CD14-positive monocyte (primary cell): ENCODE measurements at regions not wholly inside any gene's neighbourhood (a gene's known extent, or its start where the extent isn't known, plus 50 kb on each side); places are given as distances from the start of the nearest gene placed in this dataset.

Source experiments
- DNase-seq, 3 donors: peaks; one replicate each; pipeline ENCODE4 v3.0.0-alpha.2; 2011 to 2022
- H2AFZ ChIP-seq: 2 replicates; pipeline ENCODE4 v1.6.0; 2012; ENCODE audit warnings: mild to moderate bottlenecking, low read depth, low read length, inconsistent platforms; ENCODE audit not compliant: insufficient read depth, poor library complexity, severe bottlenecking
- H3K27ac ChIP-seq, 2 donors: 1 replicate in 1 of 2; 2 replicates in 1 of 2; pipeline ENCODE4 v1.5.1; 2012 to 2013; ENCODE audit warnings: low read length in 2 of 2, control low read depth in 1 of 2, inconsistent platforms in 1 of 2, low read depth in 1 of 2, mild to moderate bottlenecking in 1 of 2
- H3K27me3 ChIP-seq, 2 donors: one replicate each; pipeline versions ENCODE4 v1.6.0 to v1.6.1; 2011 to 2013; ENCODE audit warnings: low read length in 2 of 2; ENCODE audit not compliant: control insufficient read depth in 2 of 2, insufficient read depth in 2 of 2
- H3K36me3 ChIP-seq, 2 donors: replicated peaks in 1 of 2; 1 replicate in 1 of 2; 2 replicates in 1 of 2; pipeline versions ENCODE4 v1.5.1 to v1.6.1; 2012 to 2013; ENCODE audit warnings: low read length in 2 of 2, control low read depth in 1 of 2, inconsistent platforms in 1 of 2, mild to moderate bottlenecking in 1 of 2; ENCODE audit not compliant: insufficient read depth in 2 of 2, control insufficient read depth in 1 of 2
- H3K4me1 ChIP-seq, 2 donors: 1 replicate in 1 of 2; 2 replicates in 1 of 2; pipeline versions ENCODE4 v1.5.1 to v1.6.1; 2012 to 2013; ENCODE audit warnings: low read length in 2 of 2, control low read depth in 1 of 2, inconsistent platforms in 1 of 2, mild to moderate bottlenecking in 1 of 2, moderate library complexity in 1 of 2; ENCODE audit not compliant: insufficient read depth in 2 of 2, control insufficient read depth in 1 of 2
- H3K4me2 ChIP-seq: replicated peaks from 2 replicates; pipeline ENCODE3; 2012; ENCODE audit warnings: low read length, moderate library complexity, mild to moderate bottlenecking; ENCODE audit not compliant: poor library complexity, severe bottlenecking; ENCODE audit errors: extremely low read depth
- H3K4me3 ChIP-seq, 3 experiments: fragments of 200-600 bp in 1 of 3; sonication (generic) in 1 of 3; replicated peaks in 1 of 3; 1 replicate in 2 of 3; 2 replicates in 1 of 3; pipeline ENCODE4 v1.5.1; 2011 to 2013; ENCODE audit warnings: low read length in 3 of 3, mild to moderate bottlenecking in 3 of 3, control low read depth in 2 of 3, low read depth in 2 of 3, inconsistent platforms in 1 of 3, moderate library complexity in 1 of 3
- H3K79me2 ChIP-seq: 2 replicates; pipeline ENCODE4 v1.6.0; 2012; ENCODE audit warnings: mild to moderate bottlenecking, control low read depth, inconsistent platforms, low read length, moderate library complexity; ENCODE audit not compliant: insufficient read depth
- H3K9ac ChIP-seq: 2 replicates; pipeline ENCODE4 v1.6.0; 2017; ENCODE audit warnings: low read length, mild to moderate bottlenecking; ENCODE audit not compliant: insufficient read depth, poor library complexity, severe bottlenecking
- H3K9me3 ChIP-seq, 2 donors: replicated peaks in 1 of 2; 1 replicate in 1 of 2; 2 replicates in 1 of 2; pipeline versions ENCODE4 v1.5.1 to v1.6.1; 2012 to 2013; ENCODE audit warnings: low read length in 2 of 2, control low read depth in 1 of 2; ENCODE audit not compliant: control insufficient read depth in 1 of 2, insufficient read depth in 1 of 2
- H4K20me1 ChIP-seq: 2 replicates; pipeline ENCODE4 v1.6.0; 2012; ENCODE audit warnings: mild to moderate bottlenecking, low read length, control low read depth, moderate library complexity; ENCODE audit not compliant: insufficient read depth
- H3K27ac Mint-ChIP-seq, 7 donors: one replicate each; pipeline ENCODE4 v1.8.0; 2020; ENCODE audit warnings: mild to moderate bottlenecking in 7 of 7, mixed read lengths in 7 of 7, moderate library complexity in 6 of 7, inconsistent platforms in 2 of 7
- H3K27me3 Mint-ChIP-seq, 3 donors: one replicate each; pipeline ENCODE4 v1.8.0; 2021 to 2022; ENCODE audit warnings: low read depth in 3 of 3, mild to moderate bottlenecking in 3 of 3, mixed read lengths in 3 of 3, moderate library complexity in 3 of 3, inconsistent platforms in 1 of 3
- H3K36me3 Mint-ChIP-seq, 2 donors: one replicate each; pipeline ENCODE4 v1.8.0; 2020; ENCODE audit warnings: mixed read lengths in 2 of 2, inconsistent platforms in 1 of 2, mild to moderate bottlenecking in 1 of 2
- H3K4me1 Mint-ChIP-seq: one replicate; pipeline ENCODE4 v1.8.0; 2020; ENCODE audit warnings: mild to moderate bottlenecking, mixed read lengths
- H3K4me3 Mint-ChIP-seq, 2 donors: one replicate each; pipeline ENCODE4 v1.8.0; 2020; ENCODE audit warnings: mild to moderate bottlenecking in 2 of 2, mixed read lengths in 2 of 2, moderate library complexity in 1 of 2
- H3K9me3 Mint-ChIP-seq, 7 donors: one replicate each; pipeline ENCODE4 v1.8.0; 2020 to 2022; ENCODE audit warnings: mixed read lengths in 7 of 7, mild to moderate bottlenecking in 6 of 7, moderate library complexity in 6 of 7, inconsistent platforms in 2 of 7
- CTCF ChIP-seq: fragments of 200-600 bp; IDR thresholded peaks from one replicate; pipeline ENCODE4 v1.8.0; 2022; ENCODE audit warnings: antibody characterized with exemption, mild to moderate bottlenecking
- whole genome bisulfite sequencing: methylation state at CpG from one replicate; pipeline ENCODE4 v1.1.5; 2013; ENCODE audit warnings: missing lambda C conversion rate; ENCODE audit not compliant: insufficient coverage; 5-methylcytosine and 5-hydroxymethylcytosine counted together
- intact Hi-C, 2 donors: fragments of 100-400 bp; cut with micrococcal nuclease; formaldehyde crosslinking; loops; one replicate each; pipeline versions ENCODE4 v1.15.0 to v1.15.1; 2023

GRCh38 chr13:108494991-108495645 lies 134.3 kb upstream of the MYO16 start:
- peaks cover 0 to 13% of the 10 kb centered on the region in 2 donors for H3K9me3 ChIP-seq
- peak overlapping the region; percentile 59 for H2AFZ ChIP-seq
- peaks cover 52% of the 10 kb centered on the region in 2 donors for H3K27me3 ChIP-seq
- H3K4me1 Mint-ChIP-seq = peaks cover 18% of the 10 kb centered on the region
- no peaks in the 10 kb centered on the region for H4K20me1 ChIP-seq
- no peak for TF ChIP-seq CTCF
- H3K36me3 Mint-ChIP-seq = peaks cover 0 to 5% of the 10 kb centered on the region in 2 donors
- H3K27ac Mint-ChIP-seq = no peak overlapping the region
- WGBS = 4% methylated on average over 39 of the region's 40 CpGs
- peaks cover 0 to 15% (median 2%) of the 10 kb centered on the region in 7 donors for H3K9me3 Mint-ChIP-seq
- no peak overlapping the region for H3K27ac ChIP-seq
- no peaks in the 10 kb centered on the region for H3K79me2 ChIP-seq
- peak overlapping the region; percentile 65 for H3K4me2 ChIP-seq
- no peaks in the 10 kb centered on the region for H3K36me3 ChIP-seq
- peaks cover 47 to 59% (median 50%) of the 10 kb centered on the region in 3 donors for H3K27me3 Mint-ChIP-seq
- intact Hi-C loops = no loop called here
- H3K4me3 Mint-ChIP-seq = peak overlapping the region; percentile 74 to 90
- peaks cover 13 to 15% of the 10 kb centered on the region in 2 donors for H3K4me1 ChIP-seq
- no peak overlapping the region for H3K9ac ChIP-seq
- DNase-seq = no peak
- no peak overlapping the region for H3K4me3 ChIP-seq

- Histone ChIP-seq H2AFZ (peak overlapping the region; percentile 46), H4K20me1 (no peaks in the 10 kb centered on the region), H3K79me2 (no peaks in the 10 kb centered on the region), H3K27me3 (peaks cover 52% of the 10 kb centered on the region in 2 donors), H3K4me3 (peak overlapping the region in 1 of 3 experiments; percentile 66), H3K9ac (no peak overlapping the region), H3K4me1 (peaks cover 13 to 15% of the 10 kb centered on the region in 2 donors), H3K4me2 (peak overlapping the region; percentile 65), H3K27ac (no peak overlapping the region), H3K9me3 (peaks cover 0 to 13% of the 10 kb centered on the region in 2 donors), H3K36me3 (no peaks in the 10 kb centered on the region)
- peaks cover 47 to 59% (median 47%) of the 10 kb centered on the region in 3 donors for H3K27me3 Mint-ChIP-seq
- peaks cover 18% of the 10 kb centered on the region for H3K4me1 Mint-ChIP-seq
- TF ChIP-seq CTCF = no peak
- WGBS = under 1% methylated on average over 85 of the region's 90 CpGs
- no peak for DNase-seq
- intact Hi-C loops = no loop called here
- peaks cover 0 to 5% of the 10 kb centered on the region in 2 donors for H3K36me3 Mint-ChIP-seq
- peak overlapping the region; percentile 74 to 91 for H3K4me3 Mint-ChIP-seq
- no peak overlapping the region for H3K27ac Mint-ChIP-seq
- H3K9me3 Mint-ChIP-seq = peaks cover 0 to 17% (median 2%) of the 10 kb centered on the region in 7 donors
Measured at GRCh38 chr13:108495646-108496361, 133.6 kb upstream of the MYO16 start.
